GM12878 (cell line): ENCODE measurements at regions not wholly inside any gene's neighbourhood (a gene's known extent, or its start where the extent isn't known, plus 50 kb on each side); places are given as distances from the start of the nearest gene placed in this dataset.

ENCODE experiments used
- BHLHE40 ChIP-seq, 2 experiments: fragments of 450-650 bp in 1 of 2; IDR thresholded peaks; 2 replicates each; pipeline ENCODE4 v1.6.1; 2011 to 2017; ENCODE audit warnings: low read depth in 2 of 2, borderline replicate concordance in 1 of 2, improper control_type of control experiment in 1 of 2, low read length in 1 of 2, mild to moderate bottlenecking in 1 of 2
- GABPA ChIP-seq: IDR thresholded peaks from 2 replicates; pipeline ENCODE4 v1.6.1; 2014; ENCODE audit warnings: antibody characterized with exemption, low read depth, mild to moderate bottlenecking, inconsistent platforms
- JUNB ChIP-seq: IDR thresholded peaks from 2 replicates; pipeline ENCODE4 v1.6.1; 2016; ENCODE audit warnings: antibody characterized with exemption, mild to moderate bottlenecking
- KDM1A ChIP-seq: fragments of 200-600 bp; sonication (generic); IDR thresholded peaks from 2 replicates; pipeline ENCODE4 v1.6.1; 2016; ENCODE audit warnings: borderline replicate concordance
- MXI1 ChIP-seq: fragments of 150-350 bp; IDR thresholded peaks from 2 replicates; pipeline ENCODE4 v1.6.1; 2011; ENCODE audit warnings: low read depth, mild to moderate bottlenecking, inconsistent platforms, low read length, improper control_type of control experiment
- POLR2A ChIP-seq: IDR thresholded peaks from 2 replicates; pipeline ENCODE4 v1.6.1; 2011; ENCODE audit warnings: low read depth, mild to moderate bottlenecking, low read length
- POLR2AphosphoS2 ChIP-seq: IDR thresholded peaks from 2 replicates; pipeline ENCODE4 v1.6.1; 2011; ENCODE audit warnings: low read depth, mild to moderate bottlenecking, low read length, improper control_type of control experiment, moderate library complexity
- POLR2AphosphoS5 ChIP-seq: IDR thresholded peaks from 2 replicates; pipeline ENCODE4 v1.6.1; 2011; ENCODE audit warnings: mild to moderate bottlenecking, low read length, inconsistent platforms
- RAD21 ChIP-seq: IDR thresholded peaks from 2 replicates; pipeline ENCODE4 v1.6.1; 2011; ENCODE audit warnings: mild to moderate bottlenecking, low read depth, low read length, moderate library complexity; ENCODE audit not compliant: insufficient read depth
- STAT1 ChIP-seq: fragments of 450-650 bp; conservative IDR thresholded peaks from 2 replicates; pipeline ENCODE4 v1.6.1; 2014; ENCODE audit warnings: antibody characterized with exemption, mild to moderate bottlenecking
- TF ChIP-seq, protein P1 (sequence below), 3 experiments: IDR thresholded peaks in 2 of 3; conservative IDR thresholded peaks in 1 of 3; 2 replicates each; pipeline ENCODE4 v1.5.1; 2011; ENCODE audit warnings: low read depth in 3 of 3, low read length in 3 of 3, mild to moderate bottlenecking in 3 of 3, control low read depth in 2 of 3, moderate library complexity in 2 of 3, inconsistent platforms in 1 of 3, mixed read lengths in 1 of 3; ENCODE audit not compliant: control insufficient read depth in 2 of 3, insufficient read depth in 1 of 3; ENCODE audit errors: extremely low read depth in 1 of 3
- TF ChIP-seq, protein P2 (sequence below): IDR thresholded peaks from 2 replicates; pipeline ENCODE4 v1.6.1; 2012; ENCODE audit warnings: mild to moderate bottlenecking, low read depth, low read length

DNA sequence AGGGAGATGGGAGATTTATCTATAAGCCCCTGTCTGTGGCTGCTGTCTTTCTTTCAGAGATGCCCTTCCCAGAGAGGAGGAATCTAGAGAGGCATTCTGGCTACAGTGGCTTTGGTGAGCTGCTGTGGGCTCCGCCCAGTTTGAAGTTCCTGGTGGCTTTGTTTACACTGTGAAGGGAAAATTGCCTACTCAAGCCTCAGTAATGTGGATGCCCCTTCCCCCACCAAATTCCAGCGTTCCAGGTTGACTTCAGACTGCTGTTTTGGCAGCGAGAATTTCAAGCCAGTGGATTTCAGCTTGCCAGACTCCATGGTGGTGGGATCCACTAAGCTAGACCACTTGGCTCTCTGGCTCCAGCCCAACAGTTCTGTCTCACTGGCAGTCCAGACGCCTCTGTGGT is 951.6 kb downstream of the CCSER2 start:
- TF ChIP-seq, protein P1, sequence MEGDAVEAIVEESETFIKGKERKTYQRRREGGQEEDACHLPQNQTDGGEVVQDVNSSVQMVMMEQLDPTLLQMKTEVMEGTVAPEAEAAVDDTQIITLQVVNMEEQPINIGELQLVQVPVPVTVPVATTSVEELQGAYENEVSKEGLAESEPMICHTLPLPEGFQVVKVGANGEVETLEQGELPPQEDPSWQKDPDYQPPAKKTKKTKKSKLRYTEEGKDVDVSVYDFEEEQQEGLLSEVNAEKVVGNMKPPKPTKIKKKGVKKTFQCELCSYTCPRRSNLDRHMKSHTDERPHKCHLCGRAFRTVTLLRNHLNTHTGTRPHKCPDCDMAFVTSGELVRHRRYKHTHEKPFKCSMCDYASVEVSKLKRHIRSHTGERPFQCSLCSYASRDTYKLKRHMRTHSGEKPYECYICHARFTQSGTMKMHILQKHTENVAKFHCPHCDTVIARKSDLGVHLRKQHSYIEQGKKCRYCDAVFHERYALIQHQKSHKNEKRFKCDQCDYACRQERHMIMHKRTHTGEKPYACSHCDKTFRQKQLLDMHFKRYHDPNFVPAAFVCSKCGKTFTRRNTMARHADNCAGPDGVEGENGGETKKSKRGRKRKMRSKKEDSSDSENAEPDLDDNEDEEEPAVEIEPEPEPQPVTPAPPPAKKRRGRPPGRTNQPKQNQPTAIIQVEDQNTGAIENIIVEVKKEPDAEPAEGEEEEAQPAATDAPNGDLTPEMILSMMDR (IDR thresholded peaks at IDR 0.05 in 2 of 3, conservative IDR thresholded peaks at IDR 0.05 in 1 of 3; ENCODE audit: control insufficient read depth in 2 of 3, extremely low read depth in 1 of 3, insufficient read depth in 1 of 3, low read depth in 3 of 3, low read length in 3 of 3), result no peak
- TF ChIP-seq KDM1A (no peak), STAT1 (no peak), POLR2A (no peak), MXI1 (no peak), POLR2AphosphoS5 (no peak), RAD21 (no peak), GABPA (no peak), POLR2AphosphoS2 (no peak), BHLHE40 (IDR thresholded peaks at IDR 0.05; ENCODE audit: borderline replicate concordance in 1 of 2, low read depth in 2 of 2, low read length in 1 of 2) (no peak), JUNB (no peak)
- TF ChIP-seq, protein P2, sequence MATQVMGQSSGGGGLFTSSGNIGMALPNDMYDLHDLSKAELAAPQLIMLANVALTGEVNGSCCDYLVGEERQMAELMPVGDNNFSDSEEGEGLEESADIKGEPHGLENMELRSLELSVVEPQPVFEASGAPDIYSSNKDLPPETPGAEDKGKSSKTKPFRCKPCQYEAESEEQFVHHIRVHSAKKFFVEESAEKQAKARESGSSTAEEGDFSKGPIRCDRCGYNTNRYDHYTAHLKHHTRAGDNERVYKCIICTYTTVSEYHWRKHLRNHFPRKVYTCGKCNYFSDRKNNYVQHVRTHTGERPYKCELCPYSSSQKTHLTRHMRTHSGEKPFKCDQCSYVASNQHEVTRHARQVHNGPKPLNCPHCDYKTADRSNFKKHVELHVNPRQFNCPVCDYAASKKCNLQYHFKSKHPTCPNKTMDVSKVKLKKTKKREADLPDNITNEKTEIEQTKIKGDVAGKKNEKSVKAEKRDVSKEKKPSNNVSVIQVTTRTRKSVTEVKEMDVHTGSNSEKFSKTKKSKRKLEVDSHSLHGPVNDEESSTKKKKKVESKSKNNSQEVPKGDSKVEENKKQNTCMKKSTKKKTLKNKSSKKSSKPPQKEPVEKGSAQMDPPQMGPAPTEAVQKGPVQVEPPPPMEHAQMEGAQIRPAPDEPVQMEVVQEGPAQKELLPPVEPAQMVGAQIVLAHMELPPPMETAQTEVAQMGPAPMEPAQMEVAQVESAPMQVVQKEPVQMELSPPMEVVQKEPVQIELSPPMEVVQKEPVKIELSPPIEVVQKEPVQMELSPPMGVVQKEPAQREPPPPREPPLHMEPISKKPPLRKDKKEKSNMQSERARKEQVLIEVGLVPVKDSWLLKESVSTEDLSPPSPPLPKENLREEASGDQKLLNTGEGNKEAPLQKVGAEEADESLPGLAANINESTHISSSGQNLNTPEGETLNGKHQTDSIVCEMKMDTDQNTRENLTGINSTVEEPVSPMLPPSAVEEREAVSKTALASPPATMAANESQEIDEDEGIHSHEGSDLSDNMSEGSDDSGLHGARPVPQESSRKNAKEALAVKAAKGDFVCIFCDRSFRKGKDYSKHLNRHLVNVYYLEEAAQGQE, result no peak
